GM18868 (cell line): ENCODE measurements at regions not wholly inside any gene's neighbourhood (a gene's known extent, or its start where the extent isn't known, plus 50 kb on each side); places are given as distances from the start of the nearest gene placed in this dataset.
"Not testable (repeated sequence)": the region's sequence is repeated elsewhere in the genome, so short reads cannot be mapped to it uniquely, and the experiment has no call there.

Experiments used
- ATAC-seq: cut with Tn5 transposase; IDR thresholded peaks from one replicate; pipeline ENCODE4 v1.9.1; 2021; ENCODE audit warnings: mild to moderate bottlenecking, moderate library complexity; ENCODE audit not compliant: unreplicated experiment

GRCh38 chr11:96447208-96448110, 57.6 kb downstream of the JRKL start:
- ATAC-seq = no peak

- ATAC-seq = no peak
These were observed 58.4 kb downstream of the JRKL start for GRCh38 chr11:96448225-96448624.

- ATAC-seq = no peak
These were observed 66.3 kb downstream of the JRKL start for GRCh38 chr11:96456111-96456510.

GRCh38 chr11:96459751-96460150, 69.9 kb downstream of the JRKL start:
- no peak for ATAC-seq

- no peak for ATAC-seq
These were observed 72.1 kb downstream of the JRKL start for GRCh38 chr11:96461871-96462270.

GRCh38 chr11:96464700-96465307, 75.0 kb downstream of the JRKL start:
- ATAC-seq = peak; percentile 85

- no peak for ATAC-seq
These were observed 75.7 kb downstream of the JRKL start for GRCh38 chr11:96465512-96465911.

- ATAC-seq = no peak
These were observed 76.8 kb downstream of the JRKL start for GRCh38 chr11:96466607-96467006.

- no peak for ATAC-seq
These were observed 80.0 kb downstream of the JRKL start for GRCh38 chr11:96469776-96470175.

- no peak for ATAC-seq
These were observed 80.7 kb downstream of the JRKL start for GRCh38 chr11:96470521-96470920.

- ATAC-seq = peak; percentile 85
These were observed 82.3 kb downstream of the JRKL start for GRCh38 chr11:96472085-96472484.

- no peak for ATAC-seq
These were observed 84.5 kb downstream of the JRKL start for GRCh38 chr11:96474263-96474662.

GRCh38 chr11:96481204-96481603, 91.4 kb downstream of the JRKL start:
- ATAC-seq = no peak

- ATAC-seq = no peak
These were observed 92.0 kb downstream of the JRKL start for GRCh38 chr11:96481771-96482170.

GRCh38 chr11:96482193-96482592, 92.4 kb downstream of the JRKL start:
- no peak for ATAC-seq

GRCh38 chr11:96483374-96483955, 93.7 kb downstream of the JRKL start:
- ATAC-seq = no peak

GRCh38 chr11:96484361-96484760, 94.5 kb downstream of the JRKL start:
- no peak for ATAC-seq

- no peak for ATAC-seq
These were observed 97.2 kb downstream of the JRKL start for GRCh38 chr11:96486890-96487611.

GRCh38 chr11:96488911-96489310, 99.1 kb downstream of the JRKL start:
- not testable (repeated sequence) for ATAC-seq

GRCh38 chr11:96500440-96500839, 110.6 kb downstream of the JRKL start:
- ATAC-seq = no peak

GRCh38 chr11:96506041-96506440, 116.2 kb downstream of the JRKL start:
- ATAC-seq = no peak
